Lower leg skin (tissue), 3 donors: ENCODE measurements at regions not wholly inside any gene's neighbourhood (a gene's known extent, or its start where the extent isn't known, plus 50 kb on each side); places are given as distances from the start of the nearest gene placed in this dataset.

Experiments used
- CTCF ChIP-seq, 3 donors: fragments of 450-650 bp; IDR thresholded peaks; one replicate each; pipeline ENCODE4 v1.5.1; 2016; ENCODE audit warnings: antibody characterized with exemption in 3 of 3, mild to moderate bottlenecking in 3 of 3, moderate library complexity in 2 of 3
- POLR2A ChIP-seq, 2 donors: fragments of 450-650 bp; IDR thresholded peaks; one replicate each; pipeline ENCODE4 v1.6.1; 2016 to 2017; ENCODE audit warnings: antibody characterized with exemption in 2 of 2, mild to moderate bottlenecking in 1 of 2, moderate library complexity in 1 of 2

DNA sequence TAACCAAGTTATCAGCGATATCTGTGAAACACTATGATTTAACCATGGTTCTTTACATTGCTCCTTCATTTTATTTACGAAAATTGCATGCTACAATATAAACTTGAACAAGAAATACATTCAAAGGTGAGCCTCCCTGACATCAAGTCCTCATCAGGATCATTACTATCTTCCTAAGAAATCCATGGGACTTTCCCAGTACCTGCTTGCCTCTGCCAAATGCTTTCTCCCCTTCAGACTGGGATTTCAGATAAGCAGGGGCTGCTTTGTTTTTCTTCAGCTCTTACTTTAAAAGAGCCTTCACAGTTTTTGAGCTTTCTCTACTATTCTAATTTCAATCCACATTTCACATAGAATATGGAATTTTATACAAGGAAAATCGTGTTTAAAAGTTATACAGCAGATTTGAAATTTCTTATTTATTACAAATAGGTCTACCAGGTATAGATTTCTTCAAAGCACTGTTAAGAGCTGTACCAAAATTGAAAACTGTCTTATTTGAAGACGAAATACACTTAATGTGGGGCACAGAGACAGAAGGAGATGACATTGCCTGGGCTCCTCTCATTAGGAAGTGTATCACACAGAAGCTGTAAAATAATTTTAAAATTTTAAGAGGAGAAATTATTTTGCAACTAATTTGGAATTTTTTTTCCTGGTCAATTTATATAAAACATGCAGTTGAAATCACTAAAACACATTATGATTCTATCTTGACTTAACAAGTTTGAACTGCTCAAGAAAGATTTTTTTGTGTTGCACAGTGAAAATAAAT lies 615.0 kb upstream of the AGTR1 start:
- TF ChIP-seq CTCF (IDR thresholded peaks at IDR 0.05) = no peak
- TF ChIP-seq POLR2A (IDR thresholded peaks at IDR 0.05) = no peak
